ENCODE measurements at regions not wholly inside any gene's neighbourhood (a gene's known extent, or its start where the extent isn't known, plus 50 kb on each side); places are given as distances from the start of the nearest gene placed in this dataset.
"Not testable (repeated sequence)": the region's sequence is repeated elsewhere in the genome, so short reads cannot be mapped to it uniquely, and the experiment has no call there.

GRCh38 chr13:100766570-100766969 is 92.0 kb upstream of the TMTC4 start:
- DNase-seq (ENCODE audit: low read depth) = peak; percentile 7

- no peak for DNase-seq (ENCODE audit: low read depth)
These were observed 90.3 kb upstream of the TMTC4 start for GRCh38 chr13:100764937-100765336.

GRCh38 chr13:100762126-100762525 is 87.5 kb upstream of the TMTC4 start:
- not testable (repeated sequence) for DNase-seq (ENCODE audit: low read depth)

GRCh38 chr13:100755891-100756290 is 81.3 kb upstream of the TMTC4 start:
- DNase-seq (ENCODE audit: low read depth) = no peak

GRCh38 chr13:100754459-100754858 is 79.9 kb upstream of the TMTC4 start:
- DNase-seq (ENCODE audit: low read depth) = no peak

GRCh38 chr13:100753376-100753775 is 78.8 kb upstream of the TMTC4 start:
- DNase-seq (ENCODE audit: low read depth) = no peak

- DNase-seq (ENCODE audit: low read depth) = peak; percentile 17
These were observed 77.2 kb upstream of the TMTC4 start for GRCh38 chr13:100751826-100752225.

- no peak for DNase-seq (ENCODE audit: low read depth)
These were observed 72.5 kb upstream of the TMTC4 start for GRCh38 chr13:100746953-100747683.

- no peak for DNase-seq (ENCODE audit: low read depth)
These were observed 63.7 kb upstream of the TMTC4 start for GRCh38 chr13:100738176-100738855.

GRCh38 chr13:100735494-100735893 is 60.9 kb upstream of the TMTC4 start:
- no peak for DNase-seq (ENCODE audit: low read depth)

GRCh38 chr13:100734194-100734720 is 59.7 kb upstream of the TMTC4 start:
- no peak for DNase-seq (ENCODE audit: low read depth)

- no peak for DNase-seq (ENCODE audit: low read depth)
These were observed 58.7 kb upstream of the TMTC4 start for GRCh38 chr13:100733261-100733660.

GRCh38 chr13:100728201-100728600 is 53.6 kb upstream of the TMTC4 start:
- no peak for DNase-seq (ENCODE audit: low read depth)

- no peak for DNase-seq (ENCODE audit: low read depth)
These were observed 50.9 kb upstream of the TMTC4 start for GRCh38 chr13:100725472-100725871.

GRCh38 chr13:100724568-100724967 is 50.0 kb upstream of the TMTC4 start:
- DNase-seq (ENCODE audit: low read depth) = no peak
